GM12878 (cell line): ENCODE measurements at regions not wholly inside any gene's neighbourhood (a gene's known extent, or its start where the extent isn't known, plus 50 kb on each side); places are given as distances from the start of the nearest gene placed in this dataset.

Experiments used
- ATAC-seq: fragments of 200-7000 bp; cut with Tn5 transposase; 3 replicates; pipeline ENCODE4 v1.9.1; 2020; ENCODE audit warnings: mild to moderate bottlenecking, moderate library complexity
- BruUV-seq: library from RNA; stranded (reverse); fragments of 400-500 nt; replicated peaks from 2 replicates; lab custom pipeline; 2021; lab: Mats Ljungman, UMichigan
- CTCF ChIA-PET: fragments of 300-600 bp; sonication (Branson Sonifier 250); formaldehyde crosslinking; extraction: SDS; loops from one replicate; lab custom pipeline; 2021; ENCODE audit warnings: inconsistent platforms; lab: Yijun Ruan, JAX
- POLR2A ChIA-PET: fragments of 350-600 bp; formaldehyde crosslinking; extraction: SDS; loops from one replicate; lab custom pipeline; 2021; ENCODE audit warnings: inconsistent platforms; lab: Charles Lee
- RAD21 ChIA-PET: fragments of 300-600 bp; sonication (Branson Sonifier 250); formaldehyde crosslinking; loops from one replicate; lab custom pipeline; 2023; ENCODE audit warnings: antibody characterized with exemption; ENCODE audit not compliant: unreplicated experiment; lab: Charles Lee
- SMC1A ChIA-PET: fragments of 300-600 bp; sonication (Branson Sonifier 250); formaldehyde crosslinking; loops from one replicate; lab custom pipeline; 2023; ENCODE audit not compliant: unreplicated experiment, uncharacterized antibody; lab: Charles Lee
- DNase-seq: peaks from one replicate; pipeline ENCODE4 v3.0.0-alpha.2; 2011; ENCODE audit warnings: low read depth, low spot score
- FAIRE-seq: peaks from 3 replicates; lab custom pipeline; 2011; peaks lifted over from hg19 to GRCh38; lab: Jason Lieb, UNC
- H2AFZ ChIP-seq: 2 replicates; pipeline ENCODE4 v1.6.0; 2011; ENCODE audit warnings: low read depth, low read length, control low read depth; ENCODE audit not compliant: control insufficient read depth
- H3K27ac ChIP-seq: 2 replicates; pipeline ENCODE4 v1.5.1; 2011; ENCODE audit warnings: control low read depth; ENCODE audit not compliant: control insufficient read depth, insufficient read depth
- H3K27me3 ChIP-seq, 2 experiments: replicated peaks in 1 of 2; 2 replicates each; pipeline versions ENCODE4 v1.6.0 to v1.6.1; 2011; ENCODE audit warnings: low read length in 1 of 2; ENCODE audit not compliant: control insufficient read depth in 2 of 2, insufficient read depth in 2 of 2
- H3K36me3 ChIP-seq, 2 experiments: 2 replicates each; pipeline ENCODE4 v1.5.1; 2011; ENCODE audit warnings: low read length in 1 of 2; ENCODE audit not compliant: control insufficient read depth in 2 of 2, insufficient read depth in 2 of 2
- H3K4me1 ChIP-seq: 2 replicates; pipeline ENCODE4 v1.6.1; 2011; ENCODE audit warnings: mild to moderate bottlenecking, low read length, moderate library complexity, mixed read lengths; ENCODE audit not compliant: control insufficient read depth, insufficient read depth
- H3K4me2 ChIP-seq: 2 replicates; pipeline ENCODE4 v1.6.0; 2011; ENCODE audit warnings: control low read depth; ENCODE audit not compliant: control insufficient read depth, insufficient read depth
- H3K4me3 ChIP-seq: fragments of 200-600 bp; sonication (generic); 2 replicates; pipeline ENCODE4 v1.5.1; 2016
- H3K79me2 ChIP-seq: 2 replicates; pipeline ENCODE4 v1.6.0; 2011; ENCODE audit warnings: low read length; ENCODE audit not compliant: control insufficient read depth, insufficient read depth
- H3K9ac ChIP-seq: 2 replicates; pipeline ENCODE4 v1.8.0; 2011; ENCODE audit warnings: low read length, control low read depth, mixed read lengths; ENCODE audit not compliant: control insufficient read depth, insufficient read depth
- H3K9me3 ChIP-seq: replicated peaks from 3 replicates; pipeline ENCODE4 v1.5.1; 2011; ENCODE audit warnings: mild to moderate bottlenecking, low read length; ENCODE audit not compliant: control insufficient read depth, insufficient read depth
- H4K20me1 ChIP-seq: 2 replicates; pipeline ENCODE4 v1.6.0; 2011; ENCODE audit not compliant: control insufficient read depth, insufficient read depth
- CEBPB ChIP-seq, 2 experiments: fragments of 150-350 bp in 1 of 2; IDR thresholded peaks; 2 replicates each; pipeline ENCODE4 v1.6.1; 2012 to 2014; ENCODE audit warnings: low read depth in 2 of 2, low read length in 2 of 2, borderline replicate concordance in 1 of 2, inconsistent platforms in 1 of 2
- CHD4 ChIP-seq: fragments of 200-600 bp; sonication (generic); IDR thresholded peaks from 2 replicates; pipeline ENCODE4 v1.6.1; 2016; ENCODE audit warnings: mild to moderate bottlenecking
- HDGF ChIP-seq: fragments of 450-650 bp; IDR thresholded peaks from 2 replicates; pipeline ENCODE4 v1.6.1; 2016; ENCODE audit warnings: antibody characterized with exemption
- JUNB ChIP-seq: IDR thresholded peaks from 2 replicates; pipeline ENCODE4 v1.6.1; 2016; ENCODE audit warnings: antibody characterized with exemption, mild to moderate bottlenecking
- MEF2A ChIP-seq: IDR thresholded peaks from 2 replicates; pipeline ENCODE4 v1.6.1; 2011; ENCODE audit warnings: low read depth, mild to moderate bottlenecking, low read length, moderate library complexity; ENCODE audit not compliant: insufficient read depth
- MYB ChIP-seq: fragments of 150-350 bp; IDR thresholded peaks from 2 replicates; pipeline ENCODE4 v1.6.1; 2014; ENCODE audit warnings: mild to moderate bottlenecking, low read depth, low read length, borderline replicate concordance
- POU2F2 ChIP-seq: IDR thresholded peaks from 3 replicates; pipeline ENCODE4 v1.6.1; 2011; ENCODE audit warnings: low read depth, mild to moderate bottlenecking, low read length, borderline replicate concordance
- RAD51 ChIP-seq: fragments of 450-650 bp; IDR thresholded peaks from 2 replicates; pipeline ENCODE4 v1.6.1; 2016; ENCODE audit warnings: moderate library complexity, mild to moderate bottlenecking, inconsistent platforms
- RB1 ChIP-seq: fragments of 450-650 bp; formaldehyde crosslinking; IDR thresholded peaks from 2 replicates; pipeline ENCODE4 v1.6.1; 2017; ENCODE audit warnings: mild to moderate bottlenecking, borderline replicate concordance
- TAF1 ChIP-seq: IDR thresholded peaks from 2 replicates; pipeline ENCODE4 v1.6.1; 2011; ENCODE audit warnings: mild to moderate bottlenecking, low read depth, low read length, borderline replicate concordance
- ZNF622 ChIP-seq: fragments of 450-650 bp; IDR thresholded peaks from 2 replicates; pipeline ENCODE4 v1.6.1; 2017; ENCODE audit warnings: mild to moderate bottlenecking, inconsistent platforms
- WGBS: methylation state at CpG from one replicate; pipeline ENCODE4 v1.1.6; 2016; ENCODE audit warnings: low lambda C conversion rate; ENCODE audit not compliant: insufficient replicate concordance, insufficient coverage; ENCODE audit errors: missing lambda C conversion rate; 5-methylcytosine and 5-hydroxymethylcytosine counted together
- in situ Hi-C: fragments of 300-500 bp; cut with MboI; formaldehyde crosslinking; loops from 9 replicates; pipeline ENCODE4 v1.14.3; 2018; ENCODE audit warnings: mixed read lengths
- intact Hi-C: fragments of 100-400 bp; cut with micrococcal nuclease; formaldehyde crosslinking; loops from one replicate; pipeline ENCODE4 v1.14.2; 2022; ENCODE audit not compliant: unreplicated experiment
- TF ChIP-seq, protein P1 (sequence below): fragments of 150-350 bp; IDR thresholded peaks from 2 replicates; pipeline ENCODE4 v1.6.1; 2016; ENCODE audit warnings: low read depth, low read length
- TF ChIP-seq, protein P2 (sequence below): fragments of 450-650 bp; IDR thresholded peaks from 2 replicates; pipeline ENCODE4 v1.6.1; 2016; ENCODE audit warnings: mild to moderate bottlenecking

DNA sequence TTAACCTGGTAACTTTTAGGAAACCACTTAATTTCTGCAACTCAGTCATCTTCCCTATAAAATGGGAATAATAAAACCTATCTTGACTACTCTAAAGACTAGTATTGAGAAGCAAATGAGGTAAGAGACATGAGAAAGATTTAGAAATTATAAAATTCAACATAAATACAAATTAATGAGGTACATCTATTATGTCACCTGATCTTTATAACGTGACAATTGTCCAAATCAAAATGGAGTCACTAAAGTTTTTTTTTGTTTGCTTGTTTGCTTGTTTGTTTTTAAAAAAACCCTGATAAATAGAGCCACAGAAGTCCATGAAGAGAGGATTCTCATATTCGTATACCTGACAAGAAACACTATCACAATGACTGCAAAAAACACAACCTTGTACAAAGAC is 242.8 kb downstream of the LRRN1 start:
- H3K27ac ChIP-seq, result no peak overlapping the region
- ChIA-PET RAD21 (no interaction called here), CTCF (no interaction called here), SMC1A (interaction anchor here (0.7 kb wide), 1 partner anchor 12 kb away, joined by 3 read pairs; no protein-coding TSS in a partner anchor)
- FAIRE-seq (no peak), DNase-seq (no peak)
- TF ChIP-seq RAD51 (peak; percentile 49; the same call in 1 of the 2 replicates), POU2F2 (no peak), HDGF (no peak)
- TF ChIP-seq, all 136 proteins: peak for 1
- no TSS peak for BruUV-seq
- H3K79me2 ChIP-seq, result no peaks in the 10 kb centered on the region
- no peaks in the 10 kb centered on the region for H3K27me3 ChIP-seq
- no peaks in the 10 kb centered on the region for H3K36me3 ChIP-seq
- H3K9me3 ChIP-seq, result no peaks in the 10 kb centered on the region
- no peak overlapping the region for H3K9ac ChIP-seq
- H3K4me1 ChIP-seq, result no peaks in the 10 kb centered on the region
- no peak overlapping the region for H3K4me3 ChIP-seq
- POLR2A ChIA-PET, result no interaction called here
- intact Hi-C loops, result no loop called here
- 27% methylated on average over 2 of the region's 2 CpGs for WGBS
- no peak overlapping the region for H3K4me2 ChIP-seq
- H4K20me1 ChIP-seq, result no peaks in the 10 kb centered on the region
- no peak overlapping the region for H2AFZ ChIP-seq
- ATAC-seq, result no peak
- in situ Hi-C loops, result no loop called here

DNA sequence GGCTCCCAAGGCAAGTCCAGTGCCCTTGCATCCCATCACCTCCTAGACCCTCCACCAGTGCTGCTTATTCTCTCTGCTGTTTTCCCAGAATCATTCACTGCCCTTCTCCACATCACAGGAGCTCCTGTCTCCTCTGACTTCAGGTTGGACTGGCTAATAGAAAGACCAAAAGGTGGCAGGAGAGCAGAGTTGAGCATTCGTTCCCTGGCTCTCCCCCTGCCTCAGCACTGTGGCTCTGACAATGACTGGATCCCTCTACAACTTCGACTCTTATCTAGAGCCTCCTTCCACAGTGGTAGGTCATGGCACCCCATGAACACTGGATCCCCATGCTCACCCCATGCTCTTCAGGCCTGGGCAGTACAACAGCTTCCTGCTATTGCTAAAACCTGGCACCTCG is 243.6 kb downstream of the LRRN1 start:
- Histone ChIP-seq H3K4me1 (no peaks in the 10 kb centered on the region), H3K27me3 (no peaks in the 10 kb centered on the region), H3K4me3 (no peak overlapping the region), H3K4me2 (no peak overlapping the region), H3K36me3 (no peaks in the 10 kb centered on the region), H2AFZ (no peak overlapping the region), H3K9ac (no peak overlapping the region), H3K27ac (no peak overlapping the region), H3K9me3 (no peaks in the 10 kb centered on the region), H3K79me2 (no peaks in the 10 kb centered on the region), H4K20me1 (no peaks in the 10 kb centered on the region)
- DNase-seq (no peak), ATAC-seq (no peak), FAIRE-seq (no peak)
- intact Hi-C loops (no loop called here), in situ Hi-C loops (no loop called here)
- ChIA-PET SMC1A (no interaction called here), POLR2A (no interaction called here), RAD21 (no interaction called here), CTCF (no interaction called here)
- BruUV-seq, result no TSS peak
- TF ChIP-seq TAF1, result no peak
- no peak for TF ChIP-seq CEBPB (IDR thresholded peaks at IDR 0.05; ENCODE audit: borderline replicate concordance in 1 of 2, low read depth in 2 of 2, low read length in 2 of 2)
- TF ChIP-seq, protein P1, sequence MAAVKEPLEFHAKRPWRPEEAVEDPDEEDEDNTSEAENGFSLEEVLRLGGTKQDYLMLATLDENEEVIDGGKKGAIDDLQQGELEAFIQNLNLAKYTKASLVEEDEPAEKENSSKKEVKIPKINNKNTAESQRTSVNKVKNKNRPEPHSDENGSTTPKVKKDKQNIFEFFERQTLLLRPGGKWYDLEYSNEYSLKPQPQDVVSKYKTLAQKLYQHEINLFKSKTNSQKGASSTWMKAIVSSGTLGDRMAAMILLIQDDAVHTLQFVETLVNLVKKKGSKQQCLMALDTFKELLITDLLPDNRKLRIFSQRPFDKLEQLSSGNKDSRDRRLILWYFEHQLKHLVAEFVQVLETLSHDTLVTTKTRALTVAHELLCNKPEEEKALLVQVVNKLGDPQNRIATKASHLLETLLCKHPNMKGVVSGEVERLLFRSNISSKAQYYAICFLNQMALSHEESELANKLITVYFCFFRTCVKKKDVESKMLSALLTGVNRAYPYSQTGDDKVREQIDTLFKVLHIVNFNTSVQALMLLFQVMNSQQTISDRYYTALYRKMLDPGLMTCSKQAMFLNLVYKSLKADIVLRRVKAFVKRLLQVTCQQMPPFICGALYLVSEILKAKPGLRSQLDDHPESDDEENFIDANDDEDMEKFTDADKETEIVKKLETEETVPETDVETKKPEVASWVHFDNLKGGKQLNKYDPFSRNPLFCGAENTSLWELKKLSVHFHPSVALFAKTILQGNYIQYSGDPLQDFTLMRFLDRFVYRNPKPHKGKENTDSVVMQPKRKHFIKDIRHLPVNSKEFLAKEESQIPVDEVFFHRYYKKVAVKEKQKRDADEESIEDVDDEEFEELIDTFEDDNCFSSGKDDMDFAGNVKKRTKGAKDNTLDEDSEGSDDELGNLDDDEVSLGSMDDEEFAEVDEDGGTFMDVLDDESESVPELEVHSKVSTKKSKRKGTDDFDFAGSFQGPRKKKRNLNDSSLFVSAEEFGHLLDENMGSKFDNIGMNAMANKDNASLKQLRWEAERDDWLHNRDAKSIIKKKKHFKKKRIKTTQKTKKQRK, result no peak
- TF ChIP-seq JUNB, result no peak
- no peak for TF ChIP-seq MEF2A
- TF ChIP-seq CHD4, result no peak
- no peak for TF ChIP-seq ZNF622
- no peak for TF ChIP-seq MYB
- TF ChIP-seq, protein P2, sequence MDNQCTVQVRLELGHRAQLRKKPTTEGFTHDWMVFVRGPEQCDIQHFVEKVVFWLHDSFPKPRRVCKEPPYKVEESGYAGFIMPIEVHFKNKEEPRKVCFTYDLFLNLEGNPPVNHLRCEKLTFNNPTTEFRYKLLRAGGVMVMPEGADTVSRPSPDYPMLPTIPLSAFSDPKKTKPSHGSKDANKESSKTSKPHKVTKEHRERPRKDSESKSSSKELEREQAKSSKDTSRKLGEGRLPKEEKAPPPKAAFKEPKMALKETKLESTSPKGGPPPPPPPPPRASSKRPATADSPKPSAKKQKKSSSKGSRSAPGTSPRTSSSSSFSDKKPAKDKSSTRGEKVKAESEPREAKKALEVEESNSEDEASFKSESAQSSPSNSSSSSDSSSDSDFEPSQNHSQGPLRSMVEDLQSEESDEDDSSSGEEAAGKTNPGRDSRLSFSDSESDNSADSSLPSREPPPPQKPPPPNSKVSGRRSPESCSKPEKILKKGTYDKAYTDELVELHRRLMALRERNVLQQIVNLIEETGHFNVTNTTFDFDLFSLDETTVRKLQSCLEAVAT, result no peak
- TF ChIP-seq RB1, result no peak
- 10% methylated on average over 3 of the region's 3 CpGs for WGBS
